Activated T-cell treated with anti-CD3 and anti-CD28 coated beads, Interleukin-2, amount 50 U/mL, for 24 hours (primary cell): ENCODE measurements at regions not wholly inside any gene's neighbourhood (a gene's known extent, or its start where the extent isn't known, plus 50 kb on each side); places are given as distances from the start of the nearest gene placed in this dataset.
"Not testable (repeated sequence)": the region's sequence is repeated elsewhere in the genome, so short reads cannot be mapped to it uniquely, and the experiment has no call there.

Experiments used
- DNase-seq: peaks from one replicate; pipeline ENCODE4 v3.0.0-alpha.2; 2020
- H3K27ac Mint-ChIP-seq: 2 replicates; pipeline ENCODE4 v1.8.0; 2020; ENCODE audit warnings: mild to moderate bottlenecking, mixed read lengths
- H3K27me3 Mint-ChIP-seq: 2 replicates; pipeline ENCODE4 v1.8.0; 2020; ENCODE audit warnings: mixed read lengths
- H3K36me3 Mint-ChIP-seq: 2 replicates; pipeline ENCODE4 v1.8.0; 2020; ENCODE audit warnings: low read depth, mixed read lengths
- H3K4me1 Mint-ChIP-seq: 2 replicates; pipeline ENCODE4 v1.8.0; 2020; ENCODE audit warnings: low read depth, mixed read lengths
- H3K4me3 Mint-ChIP-seq: 2 replicates; pipeline ENCODE4 v1.8.0; 2020; ENCODE audit warnings: mild to moderate bottlenecking, moderate library complexity, mixed read lengths
- H3K9me3 Mint-ChIP-seq: 2 replicates; pipeline ENCODE4 v1.8.0; 2020; ENCODE audit warnings: mixed read lengths

GRCh38 chr11:25501426-25501825 is 830.5 kb upstream of the ANO3 start:
- not testable (repeated sequence) for H3K4me1 Mint-ChIP-seq, H3K4me3 Mint-ChIP-seq, H3K27me3 Mint-ChIP-seq, DNase-seq, H3K36me3 Mint-ChIP-seq, H3K27ac Mint-ChIP-seq
- peaks cover 21% of the 10 kb centered on the region for H3K9me3 Mint-ChIP-seq

- Mint-ChIP-seq H3K4me3 (no peak overlapping the region), H3K9me3 (peaks cover 12% of the 10 kb centered on the region), H3K27ac (no peak overlapping the region), H3K36me3 (no peaks in the 10 kb centered on the region), H3K27me3 (no peaks in the 10 kb centered on the region), H3K4me1 (no peaks in the 10 kb centered on the region)
- DNase-seq: no peak
Measured at GRCh38 chr11:25515576-25515975, 816.4 kb upstream of the ANO3 start.

- H3K4me1 Mint-ChIP-seq: no peaks in the 10 kb centered on the region
Measured at GRCh38 chr11:25520459-25520858, 811.5 kb upstream of the ANO3 start.

GRCh38 chr11:25527841-25528240 is 804.1 kb upstream of the ANO3 start:
- H3K4me3 Mint-ChIP-seq: no peak overlapping the region
- no peaks in the 10 kb centered on the region for H3K4me1 Mint-ChIP-seq
- H3K36me3 Mint-ChIP-seq: no peaks in the 10 kb centered on the region
- H3K27me3 Mint-ChIP-seq: no peaks in the 10 kb centered on the region
- no peak overlapping the region for H3K27ac Mint-ChIP-seq
- DNase-seq: no peak
- peaks cover 13% of the 10 kb centered on the region for H3K9me3 Mint-ChIP-seq

More at GRCh38 chr11:25520459-25520858, 811.5 kb upstream of the ANO3 start:
- Mint-ChIP-seq H3K9me3 (peaks cover 4% of the 10 kb centered on the region), H3K27me3 (no peaks in the 10 kb centered on the region), H3K36me3 (no peaks in the 10 kb centered on the region), H3K27ac (no peak overlapping the region), H3K4me3 (no peak overlapping the region)
- DNase-seq: no peak

- Mint-ChIP-seq H3K4me1 (no peaks in the 10 kb centered on the region), H3K27ac (no peak overlapping the region), H3K9me3 (peaks cover 11% of the 10 kb centered on the region), H3K4me3 (no peak overlapping the region), H3K27me3 (no peaks in the 10 kb centered on the region), H3K36me3 (no peaks in the 10 kb centered on the region)
- no peak for DNase-seq
Measured at GRCh38 chr11:25529572-25529971, 802.4 kb upstream of the ANO3 start.

GRCh38 chr11:25535467-25536272 is 796.3 kb upstream of the ANO3 start:
- Mint-ChIP-seq H3K27me3 (no peaks in the 10 kb centered on the region), H3K9me3 (peaks cover 13% of the 10 kb centered on the region), H3K4me1 (no peaks in the 10 kb centered on the region), H3K4me3 (no peak overlapping the region), H3K36me3 (no peaks in the 10 kb centered on the region), H3K27ac (no peak overlapping the region)
- no peak for DNase-seq

GRCh38 chr11:25536289-25536688 is 795.6 kb upstream of the ANO3 start:
- no peak for DNase-seq
- Mint-ChIP-seq H3K4me3 (no peak overlapping the region), H3K27ac (no peak overlapping the region), H3K27me3 (no peaks in the 10 kb centered on the region), H3K9me3 (peaks cover 9% of the 10 kb centered on the region), H3K4me1 (no peaks in the 10 kb centered on the region), H3K36me3 (no peaks in the 10 kb centered on the region)

GRCh38 chr11:25537393-25537792 is 794.5 kb upstream of the ANO3 start:
- H3K27ac Mint-ChIP-seq: no peak overlapping the region
- DNase-seq: no peak
- no peak overlapping the region for H3K4me3 Mint-ChIP-seq
- no peaks in the 10 kb centered on the region for H3K4me1 Mint-ChIP-seq
- peaks cover 6% of the 10 kb centered on the region for H3K9me3 Mint-ChIP-seq
- no peaks in the 10 kb centered on the region for H3K36me3 Mint-ChIP-seq
- no peaks in the 10 kb centered on the region for H3K27me3 Mint-ChIP-seq

- Mint-ChIP-seq H3K4me1 (no peaks in the 10 kb centered on the region), H3K36me3 (no peaks in the 10 kb centered on the region), H3K27ac (no peak overlapping the region), H3K4me3 (no peak overlapping the region), H3K27me3 (no peaks in the 10 kb centered on the region), H3K9me3 (peaks cover 12% of the 10 kb centered on the region)
- no peak for DNase-seq
Measured at GRCh38 chr11:25547292-25547691, 784.6 kb upstream of the ANO3 start.

- no peaks in the 10 kb centered on the region for H3K4me1 Mint-ChIP-seq
Measured at GRCh38 chr11:25562417-25562816, 769.5 kb upstream of the ANO3 start.

GRCh38 chr11:25565846-25566245 is 766.1 kb upstream of the ANO3 start:
- Mint-ChIP-seq H3K4me3 (no peak overlapping the region), H3K27ac (no peak overlapping the region), H3K27me3 (no peaks in the 10 kb centered on the region), H3K4me1 (no peaks in the 10 kb centered on the region), H3K36me3 (no peaks in the 10 kb centered on the region), H3K9me3 (peaks cover 19% of the 10 kb centered on the region)
- DNase-seq: no peak

More at GRCh38 chr11:25562417-25562816, 769.5 kb upstream of the ANO3 start:
- no peak overlapping the region for H3K4me3 Mint-ChIP-seq
- peaks cover 31% of the 10 kb centered on the region for H3K9me3 Mint-ChIP-seq
- H3K36me3 Mint-ChIP-seq: no peaks in the 10 kb centered on the region
- no peaks in the 10 kb centered on the region for H3K27me3 Mint-ChIP-seq
- no peak overlapping the region for H3K27ac Mint-ChIP-seq
- DNase-seq: no peak

GRCh38 chr11:25566298-25567200 is 765.4 kb upstream of the ANO3 start:
- Mint-ChIP-seq H3K4me1 (no peaks in the 10 kb centered on the region), H3K27me3 (no peaks in the 10 kb centered on the region), H3K36me3 (no peaks in the 10 kb centered on the region), H3K27ac (no peak overlapping the region), H3K9me3 (peaks cover 20% of the 10 kb centered on the region), H3K4me3 (no peak overlapping the region)
- DNase-seq: no peak

GRCh38 chr11:25576320-25576719 is 755.6 kb upstream of the ANO3 start:
- H3K27me3 Mint-ChIP-seq: no peaks in the 10 kb centered on the region
- H3K4me3 Mint-ChIP-seq: no peak overlapping the region
- no peak overlapping the region for H3K27ac Mint-ChIP-seq
- peaks cover 21% of the 10 kb centered on the region for H3K9me3 Mint-ChIP-seq
- DNase-seq: no peak
- H3K36me3 Mint-ChIP-seq: no peaks in the 10 kb centered on the region
- H3K4me1 Mint-ChIP-seq: no peaks in the 10 kb centered on the region

- H3K36me3 Mint-ChIP-seq, H3K27me3 Mint-ChIP-seq, DNase-seq, H3K27ac Mint-ChIP-seq, H3K4me1 Mint-ChIP-seq, H3K4me3 Mint-ChIP-seq: not testable (repeated sequence)
- peaks cover 15% of the 10 kb centered on the region for H3K9me3 Mint-ChIP-seq
Measured at GRCh38 chr11:25579554-25579953, 752.4 kb upstream of the ANO3 start.

- Mint-ChIP-seq H3K9me3 (peaks cover 16% of the 10 kb centered on the region), H3K27ac (no peak overlapping the region), H3K27me3 (no peaks in the 10 kb centered on the region)
Measured at GRCh38 chr11:25583596-25583995, 748.3 kb upstream of the ANO3 start.

More at GRCh38 chr11:25583596-25583995, 748.3 kb upstream of the ANO3 start:
- H3K4me3 Mint-ChIP-seq: no peak overlapping the region
- no peak for DNase-seq
- no peaks in the 10 kb centered on the region for H3K4me1 Mint-ChIP-seq
- no peaks in the 10 kb centered on the region for H3K36me3 Mint-ChIP-seq
